Limb (tissue), 2 donors: ENCODE measurements at regions not wholly inside any gene's neighbourhood (a gene's known extent, or its start where the extent isn't known, plus 50 kb on each side); places are given as distances from the start of the nearest gene placed in this dataset.
"Not testable (repeated sequence)": the region's sequence is repeated elsewhere in the genome, so short reads cannot be mapped to it uniquely, and the experiment has no call there.

Source experiments
- DNase-seq, 2 donors: peaks; one replicate each; pipeline ENCODE4 v3.0.0-alpha.2; 2016; ENCODE audit errors: extremely low spot score in 2 of 2

GRCh38 chr2:82260521-82260920 lies 1956.0 kb upstream of the LRRTM1 start:
- DNase-seq: no peak

- DNase-seq: no peak
Observed at GRCh38 chr2:82259551-82259950, 1955.0 kb upstream of the LRRTM1 start.

GRCh38 chr2:82257796-82258555 lies 1953.4 kb upstream of the LRRTM1 start:
- DNase-seq: peak in 1 of 2 donors; percentile 15

GRCh38 chr2:82256983-82257632 lies 1952.6 kb upstream of the LRRTM1 start:
- peak in 1 of 2 donors; percentile 8 for DNase-seq

- DNase-seq: no peak
Observed at GRCh38 chr2:82256288-82256687, 1951.7 kb upstream of the LRRTM1 start.

GRCh38 chr2:82254728-82255127 lies 1950.2 kb upstream of the LRRTM1 start:
- no peak for DNase-seq

- no peak for DNase-seq
Observed at GRCh38 chr2:82246220-82246775, 1941.7 kb upstream of the LRRTM1 start.

- DNase-seq: no peak
Observed at GRCh38 chr2:82239176-82239575, 1934.6 kb upstream of the LRRTM1 start.

- DNase-seq: no peak
Observed at GRCh38 chr2:82237994-82238662, 1933.6 kb upstream of the LRRTM1 start.

- DNase-seq: no peak
Observed at GRCh38 chr2:82234283-82234874, 1929.8 kb upstream of the LRRTM1 start.

GRCh38 chr2:82233806-82234205 lies 1929.3 kb upstream of the LRRTM1 start:
- DNase-seq: no peak

GRCh38 chr2:82230406-82230805 lies 1925.9 kb upstream of the LRRTM1 start:
- no peak for DNase-seq

GRCh38 chr2:82226441-82226840 lies 1921.9 kb upstream of the LRRTM1 start:
- no peak for DNase-seq

GRCh38 chr2:82224301-82224940 lies 1919.9 kb upstream of the LRRTM1 start:
- DNase-seq: no peak

- DNase-seq: no peak
Observed at GRCh38 chr2:82215212-82215611, 1910.7 kb upstream of the LRRTM1 start.

- DNase-seq: no peak
Observed at GRCh38 chr2:82199493-82199852, 1894.9 kb upstream of the LRRTM1 start.

GRCh38 chr2:82198809-82199492 lies 1894.4 kb upstream of the LRRTM1 start:
- no peak for DNase-seq

- no peak for DNase-seq
Observed at GRCh38 chr2:82182270-82182669, 1877.7 kb upstream of the LRRTM1 start.

- not testable (repeated sequence) for DNase-seq
Observed at GRCh38 chr2:82175210-82175609, 1870.7 kb upstream of the LRRTM1 start.

- DNase-seq: no peak
Observed at GRCh38 chr2:82172483-82172882, 1867.9 kb upstream of the LRRTM1 start.

GRCh38 chr2:82169379-82169778 lies 1864.8 kb upstream of the LRRTM1 start:
- no peak for DNase-seq
